SK-N-SH (cell line): ENCODE measurements at regions not wholly inside any gene's neighbourhood (a gene's known extent, or its start where the extent isn't known, plus 50 kb on each side); places are given as distances from the start of the nearest gene placed in this dataset.

ENCODE experiments used
- CTCF ChIA-PET: fragments of 300-600, 350-600 bp; formaldehyde crosslinking; extraction: SDS; loops from one replicate; lab custom pipeline; 2021; lab: Yijun Ruan, JAX
- POLR2A ChIA-PET: fragments of 350-600 bp; sonication (Branson Sonifier 250); formaldehyde crosslinking; extraction: SDS; loops from one replicate; lab custom pipeline; 2020; ENCODE audit warnings: antibody characterized with exemption, inconsistent platforms; lab: Yijun Ruan, JAX
- DNase-seq: peaks from one replicate; pipeline ENCODE4 v3.0.0; 2012
- H2AFZ ChIP-seq: fragments of 200-600 bp; sonication (generic); 2 replicates; pipeline ENCODE4 v1.8.1; 2016; ENCODE audit warnings: antibody characterized with exemption, mild to moderate bottlenecking, low read depth
- H3F3A ChIP-seq: fragments of 200-600 bp; sonication (generic); replicated peaks from 2 replicates; pipeline ENCODE3; 2016; ENCODE audit warnings: antibody characterized with exemption, mild to moderate bottlenecking; ENCODE audit not compliant: insufficient read depth
- H3K27ac ChIP-seq, 2 experiments: fragments of 200-500 bp in 1 of 2; fragments of 200-600 bp in 1 of 2; sonication (Bioruptor generic) in 1 of 2; sonication (generic), shearing (Covaris generic) in 1 of 2; 2 replicates each; pipeline versions ENCODE4 v1.5.1 to v1.6.1; 2014 to 2016; ENCODE audit warnings: low read depth in 2 of 2, inconsistent platforms in 1 of 2, low read length in 1 of 2, mild to moderate bottlenecking in 1 of 2, mixed read lengths in 1 of 2
- H3K27me3 ChIP-seq: fragments of 200-600 bp; sonication (generic), shearing (Covaris generic); 2 replicates; pipeline ENCODE4 v1.6.1; 2016; ENCODE audit warnings: mixed run types; ENCODE audit not compliant: insufficient read depth
- H3K36me3 ChIP-seq, 2 experiments: fragments of 200-500 bp in 1 of 2; fragments of 200-600 bp in 1 of 2; sonication (Bioruptor generic) in 1 of 2; sonication (generic) in 1 of 2; replicated peaks in 1 of 2; 2 replicates each; pipeline versions ENCODE3 to v1.5.1; 2014 to 2016; ENCODE audit warnings: low read length in 1 of 2, mild to moderate bottlenecking in 1 of 2; ENCODE audit not compliant: insufficient read depth in 2 of 2, control insufficient read depth in 1 of 2
- H3K4me1 ChIP-seq, 2 experiments: fragments of 200-500 bp in 1 of 2; fragments of 200-600 bp in 1 of 2; sonication (Bioruptor generic) in 1 of 2; sonication (generic), shearing (Covaris generic) in 1 of 2; 2 replicates each; pipeline versions ENCODE4 v1.5.1 to v1.6.1; 2014 to 2016; ENCODE audit warnings: low read depth in 1 of 2, low read length in 1 of 2, mixed run types in 1 of 2; ENCODE audit not compliant: insufficient read depth in 2 of 2, control insufficient read depth in 1 of 2
- H3K4me2 ChIP-seq: fragments of 200-600 bp; sonication (generic), shearing (Covaris generic); 2 replicates; pipeline ENCODE4 v1.6.1; 2017; ENCODE audit warnings: mixed run types
- H3K4me3 ChIP-seq, 2 experiments: fragments of 200-500 bp in 1 of 2; fragments of 200-600 bp in 1 of 2; sonication (Bioruptor generic) in 1 of 2; sonication (generic), shearing (Covaris generic) in 1 of 2; 2 replicates each; pipeline versions ENCODE4 v1.5.1 to v1.8.1; 2014 to 2016; ENCODE audit warnings: low read depth in 2 of 2, inconsistent platforms in 1 of 2, low read length in 1 of 2, mild to moderate bottlenecking in 1 of 2, mixed read lengths in 1 of 2, moderate library complexity in 1 of 2
- H3K79me2 ChIP-seq: fragments of 200-600 bp; sonication (generic); 2 replicates; pipeline ENCODE4 v1.8.1; 2017; ENCODE audit warnings: mild to moderate bottlenecking; ENCODE audit not compliant: insufficient read depth
- H3K9ac ChIP-seq: fragments of 200-600 bp; sonication (generic); 2 replicates; pipeline ENCODE4 v1.6.1; 2017; ENCODE audit warnings: mixed run types
- H3K9me2 ChIP-seq: fragments of 200-600 bp; sonication (generic); 2 replicates; pipeline ENCODE4 v1.6.1; 2017; ENCODE audit warnings: mixed run types
- H3K9me3 ChIP-seq: fragments of 200-600 bp; sonication (generic); 2 replicates; pipeline ENCODE4 v1.6.1; 2017; ENCODE audit warnings: mixed run types, mild to moderate bottlenecking, moderate library complexity
- H4K20me1 ChIP-seq: fragments of 200-600 bp; sonication (generic); 2 replicates; pipeline ENCODE4 v1.6.1; 2017; ENCODE audit warnings: mild to moderate bottlenecking, mixed run types; ENCODE audit not compliant: insufficient read depth
- CHD2 ChIP-seq: fragments of 150-350 bp; IDR thresholded peaks from 2 replicates; pipeline ENCODE4 v1.6.1; 2018; ENCODE audit warnings: low read length; ENCODE audit not compliant: partially characterized antibody
- CTCF ChIP-seq: fragments of 200-600 bp; sonication (generic); IDR thresholded peaks from 2 replicates; pipeline ENCODE4 v1.6.1; 2017; ENCODE audit warnings: antibody characterized with exemption, mild to moderate bottlenecking, moderate library complexity
- ELF1 ChIP-seq: IDR thresholded peaks from 2 replicates; pipeline ENCODE4 v1.4.0; 2012
- EP300 ChIP-seq, 2 experiments: IDR thresholded peaks; 2 replicates each; pipeline versions ENCODE4 v1.4.0 to v1.6.1; 2012; ENCODE audit warnings: borderline replicate concordance in 1 of 2, low read depth in 1 of 2, low read length in 1 of 2
- FOSL2 ChIP-seq: IDR thresholded peaks from 2 replicates; pipeline ENCODE4 v1.4.0; 2012; ENCODE audit warnings: low read depth, mild to moderate bottlenecking, moderate library complexity, borderline replicate concordance
- FOXM1 ChIP-seq: IDR thresholded peaks from 2 replicates; pipeline ENCODE4 v1.4.0; 2012; ENCODE audit warnings: low read depth, mild to moderate bottlenecking
- GABPA ChIP-seq: IDR thresholded peaks from 2 replicates; pipeline ENCODE4 v1.4.0; 2012; ENCODE audit warnings: low read depth, mild to moderate bottlenecking
- GATA2 ChIP-seq: sonication (generic); formaldehyde crosslinking; IDR thresholded peaks from 2 replicates; pipeline ENCODE4 v1.5.0; 2020; ENCODE audit warnings: mild to moderate bottlenecking, missing genetic modification reagents
- IRF3 ChIP-seq: fragments of 150-350 bp; IDR thresholded peaks from 2 replicates; pipeline ENCODE4 v1.6.1; 2016; ENCODE audit warnings: mild to moderate bottlenecking, low read depth, low read length
- JUND ChIP-seq: IDR thresholded peaks from 2 replicates; pipeline ENCODE4 v1.4.0; 2012
- MAX ChIP-seq: IDR thresholded peaks from 2 replicates; pipeline ENCODE4 v1.4.0; 2012; ENCODE audit warnings: low read depth
- NFIC ChIP-seq: IDR thresholded peaks from 2 replicates; pipeline ENCODE4 v1.4.0; 2012; ENCODE audit warnings: borderline replicate concordance
- NRF1 ChIP-seq: IDR thresholded peaks from 2 replicates; pipeline ENCODE4 v1.6.1; 2012; ENCODE audit warnings: low read depth, mild to moderate bottlenecking, low read length
- RAD21 ChIP-seq: IDR thresholded peaks from 2 replicates; pipeline ENCODE4 v1.6.1; 2012; ENCODE audit warnings: mild to moderate bottlenecking, low read length
- RXRA ChIP-seq: IDR thresholded peaks from 2 replicates; pipeline ENCODE4 v1.4.0; 2012; ENCODE audit warnings: low read depth, mild to moderate bottlenecking, borderline replicate concordance
- SIN3A ChIP-seq: IDR thresholded peaks from 2 replicates; pipeline ENCODE4 v1.6.1; 2012; ENCODE audit warnings: low read depth, mild to moderate bottlenecking, low read length, moderate library complexity, borderline replicate concordance
- TAF1 ChIP-seq: IDR thresholded peaks from 2 replicates; pipeline ENCODE4 v1.6.1; 2012; ENCODE audit warnings: low read depth, mild to moderate bottlenecking, low read length, moderate library complexity, borderline replicate concordance
- TCF12 ChIP-seq: IDR thresholded peaks from 2 replicates; pipeline ENCODE4 v1.4.0; 2012
- USF1 ChIP-seq: IDR thresholded peaks from 2 replicates; pipeline ENCODE4 v1.4.0; 2012; ENCODE audit warnings: low read depth, borderline replicate concordance
- USF2 ChIP-seq: fragments of 150-350 bp; IDR thresholded peaks from 2 replicates; pipeline ENCODE4 v1.6.1; 2017; ENCODE audit warnings: antibody characterized with exemption, low read length, low read depth, borderline replicate concordance
- WGBS: methylation state at CpG from one replicate; pipeline ENCODE4 v1.1.6; 2017; ENCODE audit warnings: low lambda C conversion rate; 5-methylcytosine and 5-hydroxymethylcytosine counted together

GRCh38 chr7:37511915-37512314, 63.3 kb upstream of the ELMO1 start:
- Histone ChIP-seq H3K27ac (no peak overlapping the region), H4K20me1 (no peaks in the 10 kb centered on the region), H2AFZ (no peak overlapping the region), H3K4me2 (no peak overlapping the region), H3K36me3 (no peaks in the 10 kb centered on the region), H3K4me1 (no peaks in the 10 kb centered on the region), H3K79me2 (no peaks in the 10 kb centered on the region)
- no peak for DNase-seq
- CTCF ChIA-PET: interaction anchor here (1.2 to 2.3 kb wide), 3 partner anchors 16 to 304 kb away, joined by 6 to 13 read pairs (median 8); no protein-coding TSS in a partner anchor
- TF ChIP-seq SIN3A (no peak), ELF1 (no peak), RXRA (no peak), TAF1 (no peak)
- TF ChIP-seq, all 33 proteins: peak for 0
- no peaks in the 10 kb centered on the region for H3K9me3 ChIP-seq
- POLR2A ChIA-PET: no interaction called here
- no peak overlapping the region for H3K4me3 ChIP-seq
- H3K27me3 ChIP-seq: no peaks in the 10 kb centered on the region
- no peaks in the 10 kb centered on the region for H3K9me2 ChIP-seq
- H3K9ac ChIP-seq: no peak overlapping the region
- no peaks in the 10 kb centered on the region for H3F3A ChIP-seq
- 45% methylated on average over 4 of the region's 4 CpGs for WGBS

- ChIA-PET POLR2A (no interaction called here), CTCF (interaction anchor here (0.7 to 2.0 kb wide), 4 partner anchors 19 to 319 kb away, joined by 3 to 8 read pairs (median 6); no protein-coding TSS in a partner anchor)
- WGBS: 33% methylated on average over 5 of the region's 5 CpGs
Observed at GRCh38 chr7:37514497-37514896, 65.8 kb upstream of the ELMO1 start.

GRCh38 chr7:37516664-37517063, 68.0 kb upstream of the ELMO1 start:
- Histone ChIP-seq H3K36me3 (no peaks in the 10 kb centered on the region), H3K4me3 (no peak overlapping the region), H2AFZ (no peak overlapping the region), H3K9ac (no peak overlapping the region), H3K79me2 (no peaks in the 10 kb centered on the region), H3K27me3 (no peaks in the 10 kb centered on the region), H3K9me2 (no peaks in the 10 kb centered on the region), H3K4me1 (no peaks in the 10 kb centered on the region), H3K4me2 (no peak overlapping the region), H4K20me1 (no peaks in the 10 kb centered on the region), H3F3A (no peaks in the 10 kb centered on the region), H3K9me3 (no peaks in the 10 kb centered on the region; the same call in 1 of the 2 replicates), H3K27ac (no peak overlapping the region)
- TF ChIP-seq CTCF: no peak
- TF ChIP-seq USF2: no peak
- no peak for TF ChIP-seq CHD2
- no peak for TF ChIP-seq RXRA
- no peak for TF ChIP-seq RAD21
- no peak for TF ChIP-seq SIN3A
- TF ChIP-seq USF1: no peak
- TF ChIP-seq FOSL2: no peak
- TF ChIP-seq ELF1: no peak
- no peak for TF ChIP-seq GATA2 (CRISPR knock-in tag)
- no peak for TF ChIP-seq MAX
- TF ChIP-seq IRF3: no peak
- TF ChIP-seq NRF1: no peak
- TF ChIP-seq FOXM1: no peak
- no peak for TF ChIP-seq NFIC
- ChIA-PET CTCF (interaction anchor here (0.5 to 2.4 kb wide), 5 partner anchors 10 to 306 kb away, joined by 3 to 12 read pairs (median 4); no protein-coding TSS in a partner anchor), POLR2A (no interaction called here)
- no peak for DNase-seq
- WGBS: 58% methylated on average over 5 of the region's 5 CpGs

More at GRCh38 chr7:37514497-37514896, 65.8 kb upstream of the ELMO1 start:
- Histone ChIP-seq H3K9me3 (no peaks in the 10 kb centered on the region; the same call in 1 of the 2 replicates), H2AFZ (no peak overlapping the region), H3K4me1 (no peaks in the 10 kb centered on the region), H3K9me2 (no peaks in the 10 kb centered on the region), H4K20me1 (no peaks in the 10 kb centered on the region), H3K36me3 (no peaks in the 10 kb centered on the region), H3K4me2 (no peak overlapping the region), H3K27ac (no peak overlapping the region), H3K79me2 (no peaks in the 10 kb centered on the region), H3F3A (no peaks in the 10 kb centered on the region), H3K4me3 (no peak overlapping the region), H3K27me3 (no peaks in the 10 kb centered on the region), H3K9ac (no peak overlapping the region)
- TF ChIP-seq EP300 (IDR thresholded peaks at IDR 0.05; ENCODE audit: borderline replicate concordance in 1 of 2, low read depth in 1 of 2, low read length in 1 of 2): no peak
- TF ChIP-seq ELF1: no peak
- no peak for TF ChIP-seq JUND
- no peak for TF ChIP-seq GABPA
- TF ChIP-seq TCF12: no peak
- DNase-seq: no peak
